ENCODE measurements at regions not wholly inside any gene's neighbourhood (a gene's known extent, or its start where the extent isn't known, plus 50 kb on each side); places are given as distances from the start of the nearest gene placed in this dataset.
"Not testable (repeated sequence)": the region's sequence is repeated elsewhere in the genome, so short reads cannot be mapped to it uniquely, and the experiment has no call there.

DNA sequence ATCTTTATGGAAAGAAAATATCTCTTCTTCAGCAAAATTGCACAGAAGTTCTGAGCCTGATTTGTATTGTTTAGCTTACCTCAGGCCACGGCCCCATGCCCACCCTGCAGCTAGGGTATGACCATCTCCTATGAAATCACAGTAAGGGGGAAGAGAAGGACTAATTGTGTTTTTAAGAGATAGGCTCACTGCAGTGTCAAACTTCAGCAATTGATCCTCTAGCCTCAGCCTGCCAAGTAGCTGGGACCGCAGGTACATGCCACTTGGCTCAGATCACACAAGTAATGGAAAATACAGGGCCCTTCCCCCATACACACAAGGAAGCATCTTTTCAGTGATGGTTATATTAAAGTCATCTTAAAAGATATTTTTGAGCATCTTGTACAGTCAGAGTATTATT, 60.0 kb downstream of the DMAC1 start:
- WGBS (ENCODE audit: insufficient coverage, low coverage, low lambda C conversion rate, missing lambda C conversion rate), result 86% methylated on average over 2 of the region's 2 CpGs
- Histone ChIP-seq H3K9me3 (no peaks in the 10 kb centered on the region), H3K27ac (no peak overlapping the region), H3K36me3 (no peaks in the 10 kb centered on the region), H3K27me3 (no peaks in the 10 kb centered on the region), H3K4me3 (no peak overlapping the region), H3K4me1 (no peaks in the 10 kb centered on the region)
- DNase-seq, result no peak
- TF ChIP-seq, protein P1, sequence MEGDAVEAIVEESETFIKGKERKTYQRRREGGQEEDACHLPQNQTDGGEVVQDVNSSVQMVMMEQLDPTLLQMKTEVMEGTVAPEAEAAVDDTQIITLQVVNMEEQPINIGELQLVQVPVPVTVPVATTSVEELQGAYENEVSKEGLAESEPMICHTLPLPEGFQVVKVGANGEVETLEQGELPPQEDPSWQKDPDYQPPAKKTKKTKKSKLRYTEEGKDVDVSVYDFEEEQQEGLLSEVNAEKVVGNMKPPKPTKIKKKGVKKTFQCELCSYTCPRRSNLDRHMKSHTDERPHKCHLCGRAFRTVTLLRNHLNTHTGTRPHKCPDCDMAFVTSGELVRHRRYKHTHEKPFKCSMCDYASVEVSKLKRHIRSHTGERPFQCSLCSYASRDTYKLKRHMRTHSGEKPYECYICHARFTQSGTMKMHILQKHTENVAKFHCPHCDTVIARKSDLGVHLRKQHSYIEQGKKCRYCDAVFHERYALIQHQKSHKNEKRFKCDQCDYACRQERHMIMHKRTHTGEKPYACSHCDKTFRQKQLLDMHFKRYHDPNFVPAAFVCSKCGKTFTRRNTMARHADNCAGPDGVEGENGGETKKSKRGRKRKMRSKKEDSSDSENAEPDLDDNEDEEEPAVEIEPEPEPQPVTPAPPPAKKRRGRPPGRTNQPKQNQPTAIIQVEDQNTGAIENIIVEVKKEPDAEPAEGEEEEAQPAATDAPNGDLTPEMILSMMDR (IDR thresholded peaks at IDR 0.05), result no peak
- no peak for TF ChIP-seq POLR2A (IDR thresholded peaks at IDR 0.05)
- ATAC-seq, result no peak
- intact Hi-C loops (cut with DNase I), result no loop called here

DNA sequence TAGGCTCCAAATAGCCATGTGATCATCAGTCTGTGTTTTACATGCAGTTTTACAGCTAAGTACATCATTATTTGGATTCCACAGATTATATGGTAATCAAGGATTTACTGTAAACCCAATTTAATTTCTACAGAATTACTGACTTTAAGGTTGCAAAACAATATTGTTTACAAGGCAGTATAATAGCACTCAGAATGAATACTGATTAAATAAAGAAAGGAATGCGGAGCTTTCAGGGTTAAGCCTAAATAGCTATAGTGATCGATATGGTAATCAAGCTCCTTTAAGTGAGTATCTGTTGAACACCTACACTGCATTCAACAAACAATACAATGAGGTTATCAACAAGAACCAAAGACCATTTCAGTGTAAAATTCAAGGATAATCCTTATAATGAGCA, 64.3 kb downstream of the DMAC1 start:
- intact Hi-C loops (cut with DNase I), result no loop called here
- no peaks in the 10 kb centered on the region for H3K4me1 ChIP-seq
- no peak for DNase-seq
- TF ChIP-seq POLR2A (IDR thresholded peaks at IDR 0.05), result no peak
- TF ChIP-seq, protein P1 (IDR thresholded peaks at IDR 0.05), result no peak
- H3K9me3 ChIP-seq, result no peaks in the 10 kb centered on the region
- no peaks in the 10 kb centered on the region for H3K27me3 ChIP-seq
- no peak for ATAC-seq
- no peaks in the 10 kb centered on the region for H3K36me3 ChIP-seq
- WGBS (ENCODE audit: insufficient coverage, low coverage, low lambda C conversion rate, missing lambda C conversion rate), result 57% methylated on average over 2 of the region's 2 CpGs
- no peak overlapping the region for H3K4me3 ChIP-seq
- no peak overlapping the region for H3K27ac ChIP-seq

DNA sequence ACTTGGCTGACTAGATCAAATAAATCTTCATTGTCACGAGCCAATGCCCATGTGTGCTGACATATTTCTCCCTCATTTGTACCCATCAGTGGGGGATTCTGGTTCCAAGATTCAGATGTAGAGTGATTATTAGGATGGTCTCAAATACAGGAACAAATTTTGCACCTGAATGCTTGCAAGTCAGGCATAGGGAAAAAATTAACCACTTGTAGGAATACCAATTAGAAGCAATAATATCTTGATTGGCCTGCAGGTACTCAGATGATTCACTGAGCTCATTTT, 69.5 kb downstream of the DMAC1 start:
- Histone ChIP-seq H3K4me1 (no peaks in the 10 kb centered on the region), H3K4me3 (no peak overlapping the region), H3K27me3 (no peaks in the 10 kb centered on the region), H3K36me3 (no peaks in the 10 kb centered on the region), H3K27ac (no peak overlapping the region), H3K9me3 (no peaks in the 10 kb centered on the region)
- intact Hi-C loops (cut with DNase I), result no loop called here
- DNase-seq, result no peak
- no peak for ATAC-seq
- no peak for TF ChIP-seq POLR2A (IDR thresholded peaks at IDR 0.05)
- TF ChIP-seq, protein P1 (IDR thresholded peaks at IDR 0.05), result no peak
- 17% methylated on average over 1 of the region's 1 CpG for WGBS (ENCODE audit: insufficient coverage, low coverage, low lambda C conversion rate, missing lambda C conversion rate)

DNA sequence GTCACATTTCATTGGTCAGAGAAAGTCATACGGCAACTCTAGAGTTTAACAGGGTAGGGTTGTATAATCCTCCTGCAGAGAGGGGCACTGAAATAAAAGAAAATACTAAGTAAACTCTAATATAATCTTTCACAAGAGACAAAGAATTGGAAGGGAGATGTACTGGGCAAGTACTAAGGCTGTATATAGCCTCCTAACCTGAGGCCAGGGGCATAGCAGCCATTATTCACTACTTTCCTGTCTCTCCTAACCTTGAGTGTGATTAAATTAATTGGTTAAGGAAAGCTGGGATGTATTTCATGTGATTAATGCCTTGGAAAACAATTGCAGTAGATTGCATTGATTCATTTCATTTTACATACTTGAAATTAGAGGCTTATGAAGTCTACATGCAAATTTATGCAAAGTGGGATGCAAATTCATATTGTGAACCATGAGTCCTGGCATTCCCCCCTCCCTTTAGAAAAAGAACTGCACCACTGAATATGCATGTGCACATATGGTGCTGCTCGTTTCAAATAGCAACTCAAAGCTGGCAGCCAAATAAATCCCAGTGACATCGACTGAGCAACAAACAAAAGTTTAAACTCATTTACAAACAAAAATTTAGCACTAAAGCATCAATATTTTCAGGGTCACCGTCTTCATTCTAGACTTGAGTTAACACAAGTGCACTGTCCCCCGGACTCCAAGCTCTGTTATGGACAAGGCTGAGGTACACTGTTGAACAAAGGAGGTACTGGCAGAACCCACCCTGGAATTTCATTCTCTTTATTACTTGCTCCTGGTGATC, 70.0 kb downstream of the DMAC1 start:
- H3K27ac ChIP-seq, result no peak overlapping the region
- DNase-seq, result no peak
- no peaks in the 10 kb centered on the region for H3K4me1 ChIP-seq
- WGBS (ENCODE audit: insufficient coverage, low coverage, low lambda C conversion rate, missing lambda C conversion rate), result 43% methylated on average over 5 of the region's 5 CpGs
- H3K9me3 ChIP-seq, result no peaks in the 10 kb centered on the region
- no peaks in the 10 kb centered on the region for H3K36me3 ChIP-seq
- intact Hi-C loops (cut with DNase I), result no loop called here
- TF ChIP-seq, protein P1 (IDR thresholded peaks at IDR 0.05), result no peak
- TF ChIP-seq POLR2A (IDR thresholded peaks at IDR 0.05), result no peak
- H3K27me3 ChIP-seq, result no peaks in the 10 kb centered on the region
- no peak overlapping the region for H3K4me3 ChIP-seq
- no peak for ATAC-seq

DNA sequence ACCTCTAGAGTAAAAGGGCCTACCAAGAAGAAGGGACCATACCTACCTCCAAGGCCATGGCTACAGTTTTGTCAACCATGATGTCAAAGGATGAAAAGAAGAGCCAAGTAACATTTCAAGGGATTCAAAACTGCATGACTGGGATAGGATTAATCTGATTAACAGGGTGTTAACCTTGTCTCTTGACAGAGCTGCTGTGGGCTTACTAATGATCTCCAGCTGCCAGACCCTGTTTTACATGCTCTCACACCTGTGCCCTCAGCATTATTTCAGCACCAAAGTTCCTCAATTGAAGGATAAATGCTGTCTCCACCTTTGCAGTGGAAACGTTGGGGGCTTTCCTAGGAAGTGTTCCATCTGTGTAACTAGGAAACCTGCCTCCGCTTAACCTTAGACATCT, 78.3 kb downstream of the DMAC1 start:
- ATAC-seq (no peak), DNase-seq (no peak)
- no peaks in the 10 kb centered on the region for H3K27me3 ChIP-seq
- no peak overlapping the region for H3K4me3 ChIP-seq
- no peak for TF ChIP-seq POLR2A (IDR thresholded peaks at IDR 0.05)
- TF ChIP-seq, protein P1 (IDR thresholded peaks at IDR 0.05), result no peak
- H3K27ac ChIP-seq, result no peak overlapping the region
- WGBS (ENCODE audit: insufficient coverage, low coverage, low lambda C conversion rate, missing lambda C conversion rate), result 56% methylated on average over 2 of the region's 2 CpGs
- intact Hi-C loops (cut with DNase I), result no loop called here
- no peaks in the 10 kb centered on the region for H3K9me3 ChIP-seq
- no peaks in the 10 kb centered on the region for H3K4me1 ChIP-seq
- H3K36me3 ChIP-seq, result no peaks in the 10 kb centered on the region

DNA sequence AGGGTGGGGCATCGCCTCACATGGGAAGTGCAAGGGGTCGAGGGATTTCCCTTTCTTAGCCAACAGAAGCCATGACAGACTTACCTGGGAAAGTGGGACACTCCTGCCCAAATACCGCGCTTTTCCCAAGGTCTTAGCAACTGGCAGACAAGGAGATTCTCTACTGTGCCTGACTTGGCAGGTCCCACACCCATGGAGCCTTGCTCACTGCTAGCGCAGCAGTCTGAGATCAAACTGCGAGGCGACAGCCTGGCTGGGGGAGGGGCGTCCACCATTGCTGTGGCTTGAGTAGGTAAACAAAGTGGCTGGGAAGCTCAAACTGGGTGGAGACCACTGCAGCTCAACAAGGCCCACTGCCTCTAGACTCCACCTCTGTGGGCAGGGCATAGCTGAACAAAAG, 86.5 kb downstream of the DMAC1 start:
- H3K4me3 ChIP-seq; ATAC-seq; H3K36me3 ChIP-seq; H3K4me1 ChIP-seq; DNase-seq; H3K27ac ChIP-seq; H3K27me3 ChIP-seq; intact Hi-C loops (cut with DNase I); H3K9me3 ChIP-seq: not testable (repeated sequence)
- WGBS (ENCODE audit: insufficient coverage, low coverage, low lambda C conversion rate, missing lambda C conversion rate), result 65% methylated on average over 5 of the region's 8 CpGs

Measured in right lobe of liver (tissue), 6 donors.